ENCODE measurements at regions not wholly inside any gene's neighbourhood (a gene's known extent, or its start where the extent isn't known, plus 50 kb on each side); places are given as distances from the start of the nearest gene placed in this dataset.

DNA sequence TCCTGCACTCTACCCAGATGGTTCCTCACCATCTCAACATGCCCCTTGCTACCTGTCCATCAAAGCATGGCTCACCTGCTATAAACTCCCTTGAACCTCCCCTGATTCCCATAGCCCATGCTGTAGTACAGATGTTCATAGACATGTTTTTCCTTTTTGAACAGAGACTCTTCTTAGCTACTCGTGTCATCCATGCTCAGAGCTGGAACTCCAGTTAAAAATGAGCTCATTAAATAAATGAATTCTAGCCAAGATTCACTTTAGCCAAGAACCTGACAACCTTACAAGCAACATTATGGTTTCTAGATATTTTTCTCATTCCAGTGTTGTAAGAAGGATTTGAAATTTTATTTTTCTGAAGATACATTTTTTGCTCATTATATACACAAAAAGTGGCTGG is 65.0 kb downstream of the SCG2 start:
- TF ChIP-seq, protein P1, sequence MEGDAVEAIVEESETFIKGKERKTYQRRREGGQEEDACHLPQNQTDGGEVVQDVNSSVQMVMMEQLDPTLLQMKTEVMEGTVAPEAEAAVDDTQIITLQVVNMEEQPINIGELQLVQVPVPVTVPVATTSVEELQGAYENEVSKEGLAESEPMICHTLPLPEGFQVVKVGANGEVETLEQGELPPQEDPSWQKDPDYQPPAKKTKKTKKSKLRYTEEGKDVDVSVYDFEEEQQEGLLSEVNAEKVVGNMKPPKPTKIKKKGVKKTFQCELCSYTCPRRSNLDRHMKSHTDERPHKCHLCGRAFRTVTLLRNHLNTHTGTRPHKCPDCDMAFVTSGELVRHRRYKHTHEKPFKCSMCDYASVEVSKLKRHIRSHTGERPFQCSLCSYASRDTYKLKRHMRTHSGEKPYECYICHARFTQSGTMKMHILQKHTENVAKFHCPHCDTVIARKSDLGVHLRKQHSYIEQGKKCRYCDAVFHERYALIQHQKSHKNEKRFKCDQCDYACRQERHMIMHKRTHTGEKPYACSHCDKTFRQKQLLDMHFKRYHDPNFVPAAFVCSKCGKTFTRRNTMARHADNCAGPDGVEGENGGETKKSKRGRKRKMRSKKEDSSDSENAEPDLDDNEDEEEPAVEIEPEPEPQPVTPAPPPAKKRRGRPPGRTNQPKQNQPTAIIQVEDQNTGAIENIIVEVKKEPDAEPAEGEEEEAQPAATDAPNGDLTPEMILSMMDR (IDR thresholded peaks at IDR 0.05; ENCODE audit: insufficient read depth, low read length): no peak
- no peak for TF ChIP-seq GABPA (IDR thresholded peaks at IDR 0.05; ENCODE audit: low read depth)
- TF ChIP-seq, protein P2, sequence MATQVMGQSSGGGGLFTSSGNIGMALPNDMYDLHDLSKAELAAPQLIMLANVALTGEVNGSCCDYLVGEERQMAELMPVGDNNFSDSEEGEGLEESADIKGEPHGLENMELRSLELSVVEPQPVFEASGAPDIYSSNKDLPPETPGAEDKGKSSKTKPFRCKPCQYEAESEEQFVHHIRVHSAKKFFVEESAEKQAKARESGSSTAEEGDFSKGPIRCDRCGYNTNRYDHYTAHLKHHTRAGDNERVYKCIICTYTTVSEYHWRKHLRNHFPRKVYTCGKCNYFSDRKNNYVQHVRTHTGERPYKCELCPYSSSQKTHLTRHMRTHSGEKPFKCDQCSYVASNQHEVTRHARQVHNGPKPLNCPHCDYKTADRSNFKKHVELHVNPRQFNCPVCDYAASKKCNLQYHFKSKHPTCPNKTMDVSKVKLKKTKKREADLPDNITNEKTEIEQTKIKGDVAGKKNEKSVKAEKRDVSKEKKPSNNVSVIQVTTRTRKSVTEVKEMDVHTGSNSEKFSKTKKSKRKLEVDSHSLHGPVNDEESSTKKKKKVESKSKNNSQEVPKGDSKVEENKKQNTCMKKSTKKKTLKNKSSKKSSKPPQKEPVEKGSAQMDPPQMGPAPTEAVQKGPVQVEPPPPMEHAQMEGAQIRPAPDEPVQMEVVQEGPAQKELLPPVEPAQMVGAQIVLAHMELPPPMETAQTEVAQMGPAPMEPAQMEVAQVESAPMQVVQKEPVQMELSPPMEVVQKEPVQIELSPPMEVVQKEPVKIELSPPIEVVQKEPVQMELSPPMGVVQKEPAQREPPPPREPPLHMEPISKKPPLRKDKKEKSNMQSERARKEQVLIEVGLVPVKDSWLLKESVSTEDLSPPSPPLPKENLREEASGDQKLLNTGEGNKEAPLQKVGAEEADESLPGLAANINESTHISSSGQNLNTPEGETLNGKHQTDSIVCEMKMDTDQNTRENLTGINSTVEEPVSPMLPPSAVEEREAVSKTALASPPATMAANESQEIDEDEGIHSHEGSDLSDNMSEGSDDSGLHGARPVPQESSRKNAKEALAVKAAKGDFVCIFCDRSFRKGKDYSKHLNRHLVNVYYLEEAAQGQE (IDR thresholded peaks at IDR 0.05; ENCODE audit: insufficient replicate concordance, low read depth): no peak
- TF ChIP-seq POLR2AphosphoS5 (IDR thresholded peaks at IDR 0.05; ENCODE audit: low read depth): no peak
